AG10803 (cell line): ENCODE measurements at regions not wholly inside any gene's neighbourhood (a gene's known extent, or its start where the extent isn't known, plus 50 kb on each side); places are given as distances from the start of the nearest gene placed in this dataset.

Experiments
- DNase-seq: peaks from one replicate; pipeline ENCODE4 v3.0.0; 2010; ENCODE audit warnings: low read depth
- H3K4me3 ChIP-seq: 2 replicates; pipeline ENCODE4 v1.5.1; 2011; ENCODE audit warnings: mild to moderate bottlenecking, low read length, control low read depth
- CTCF ChIP-seq: conservative IDR thresholded peaks from 2 replicates; pipeline ENCODE4 v1.5.1; 2011; ENCODE audit warnings: mild to moderate bottlenecking, low read length, control low read depth, inconsistent platforms

DNA sequence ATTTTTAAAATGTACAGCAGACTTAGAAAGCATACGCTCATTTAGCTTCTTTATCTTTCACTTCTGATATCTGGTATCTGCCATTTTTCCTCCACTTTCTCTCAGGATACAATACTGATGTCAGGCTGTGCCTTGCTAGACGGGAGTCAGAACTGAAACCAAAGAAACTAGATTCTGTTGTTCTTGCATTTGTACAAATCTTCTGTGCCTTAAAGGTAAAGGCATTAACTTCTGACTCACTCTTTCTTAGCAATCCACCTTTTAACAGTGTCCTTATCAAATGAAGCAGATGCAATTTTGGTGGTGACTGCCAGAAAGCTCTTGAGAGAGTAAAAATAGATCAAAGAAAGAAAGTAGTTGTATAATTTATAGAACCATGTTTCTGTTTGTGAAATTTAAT, 370.4 kb downstream of the PCDH20 start:
- no peak for DNase-seq
- TF ChIP-seq CTCF = no peak

GRCh38 chr13:61040181-61040580, 375.5 kb downstream of the PCDH20 start:
- no peak for DNase-seq
- no peak overlapping the region for H3K4me3 ChIP-seq
- TF ChIP-seq CTCF = no peak

More for the DNA sequence above, 370.4 kb downstream of the PCDH20 start:
- no peak overlapping the region for H3K4me3 ChIP-seq

DNA sequence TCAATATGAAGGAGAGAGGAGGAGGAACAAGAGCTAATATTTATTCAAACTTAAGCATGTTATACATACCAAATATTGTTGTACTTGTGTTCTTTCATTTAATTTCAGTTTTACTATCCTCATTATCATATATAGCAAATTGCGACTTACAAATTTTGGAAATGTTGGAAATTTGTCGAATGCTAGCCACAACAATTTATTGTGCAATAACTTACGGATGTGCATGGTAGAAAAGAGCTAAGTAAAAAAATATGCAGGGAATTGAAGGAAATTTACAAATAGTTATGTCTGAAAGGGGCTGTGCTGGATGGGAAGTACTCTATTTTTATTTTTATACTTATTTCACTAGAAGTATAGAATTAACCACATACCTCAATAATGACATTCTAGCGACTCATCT, 376.3 kb downstream of the PCDH20 start:
- DNase-seq = no peak
- no peak overlapping the region for H3K4me3 ChIP-seq
- TF ChIP-seq CTCF = no peak

DNA sequence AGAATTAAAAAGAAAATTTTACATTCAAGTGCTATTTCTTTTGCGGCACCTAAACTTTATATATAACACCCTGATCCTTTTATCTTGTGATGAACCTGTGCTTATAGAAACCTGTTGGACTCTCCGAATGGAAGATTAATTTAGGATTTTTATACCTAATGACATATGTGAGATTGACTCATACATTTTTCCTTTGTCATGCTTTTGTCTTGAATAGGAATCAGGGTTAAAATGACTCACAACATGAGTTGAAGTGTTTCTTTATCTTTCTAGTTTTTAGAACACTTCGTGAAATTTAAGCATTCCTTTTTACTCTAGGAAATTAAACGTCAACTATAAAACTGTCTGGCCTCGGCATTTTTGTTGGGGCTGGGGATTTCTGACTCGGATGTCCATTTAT, 378.9 kb downstream of the PCDH20 start:
- DNase-seq = no peak
- TF ChIP-seq CTCF = no peak
- H3K4me3 ChIP-seq = no peak overlapping the region

DNA sequence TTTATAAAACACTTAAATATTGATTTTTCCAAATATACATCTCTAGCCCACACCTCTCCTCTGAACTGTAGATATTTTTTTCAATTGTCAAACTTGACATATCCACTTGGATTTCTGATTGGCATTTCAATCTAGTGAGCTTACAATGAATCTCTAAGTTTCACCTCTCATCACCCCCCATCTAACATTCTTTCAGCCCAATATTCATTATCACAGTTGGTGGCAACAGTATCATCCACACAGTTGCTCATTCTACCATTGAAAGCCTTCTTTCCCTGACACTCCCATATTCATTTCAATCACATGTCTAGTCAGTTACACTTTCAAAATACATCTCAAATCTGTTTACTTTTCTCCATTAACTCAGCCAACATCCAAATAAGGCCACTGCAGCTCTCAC, 385.2 kb downstream of the PCDH20 start:
- no peak for TF ChIP-seq CTCF
- DNase-seq = no peak
- H3K4me3 ChIP-seq = no peak overlapping the region

DNA sequence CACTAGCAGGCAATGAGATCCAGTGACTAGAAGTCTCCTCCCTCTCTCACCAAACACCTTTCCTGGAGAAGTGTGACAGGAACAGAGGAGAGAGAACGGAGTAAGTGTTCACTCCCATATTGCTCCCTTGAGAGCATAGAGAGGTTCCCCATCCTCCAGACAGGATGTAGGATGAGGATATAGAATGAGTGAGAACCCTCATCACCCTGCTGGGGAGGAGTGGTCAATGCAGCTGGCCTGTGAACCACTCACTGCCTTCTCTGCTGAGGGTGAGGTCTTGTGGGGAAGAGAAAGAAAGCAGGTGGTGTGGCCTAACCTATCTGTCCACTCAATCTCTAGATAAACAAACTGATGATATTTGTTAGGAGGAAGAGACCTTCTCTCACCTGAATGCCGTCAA, 386.6 kb downstream of the PCDH20 start:
- H3K4me3 ChIP-seq = no peak overlapping the region
- TF ChIP-seq CTCF = no peak
- no peak for DNase-seq

- no peak overlapping the region for H3K4me3 ChIP-seq
- no peak for DNase-seq
- TF ChIP-seq CTCF = no peak
Measured at GRCh38 chr13:61024046-61024445, 391.6 kb downstream of the PCDH20 start.
